Panc1 (cell line): ENCODE measurements at regions not wholly inside any gene's neighbourhood (a gene's known extent, or its start where the extent isn't known, plus 50 kb on each side); places are given as distances from the start of the nearest gene placed in this dataset.

Source experiments
- ATAC-seq: fragments of 200-7000 bp; cut with Tn5 transposase; 2 replicates; pipeline ENCODE4 v1.9.1; 2020; ENCODE audit warnings: mild to moderate bottlenecking, moderate library complexity
- BruUV-seq: library from RNA; stranded (reverse); fragments of 400-500 nt; replicated peaks from 2 replicates; lab custom pipeline; 2021; lab: Mats Ljungman, UMichigan
- CTCF ChIA-PET: fragments of 300-600 bp; sonication (Branson Sonifier 250); formaldehyde crosslinking; loops from one replicate; lab custom pipeline; 2022; ENCODE audit warnings: antibody characterized with exemption; lab: Charles Lee
- POLR2A ChIA-PET: fragments of 300-600 bp; sonication (Branson Sonifier 250); formaldehyde crosslinking; loops from one replicate; lab custom pipeline; 2022; ENCODE audit warnings: antibody characterized with exemption; lab: Charles Lee
- DNase-seq: peaks from one replicate; pipeline ENCODE4 v3.0.0-alpha.2; 2010; ENCODE audit warnings: low read depth, low spot score
- H3K27ac ChIP-seq: 2 replicates; pipeline ENCODE4 v1.5.1; 2011; ENCODE audit warnings: mild to moderate bottlenecking, low read length, inconsistent platforms
- H3K27me3 ChIP-seq: fragments of 200-500 bp; sonication (Bioruptor generic); 2 replicates; pipeline ENCODE4 v1.6.0; 2014; ENCODE audit warnings: low read length, inconsistent platforms; ENCODE audit not compliant: control insufficient read depth, insufficient read depth
- H3K36me3 ChIP-seq: fragments of 200-500 bp; sonication (Bioruptor generic); 2 replicates; pipeline ENCODE4 v1.5.1; 2014; ENCODE audit warnings: inconsistent platforms, mild to moderate bottlenecking, low read length, moderate library complexity; ENCODE audit not compliant: control insufficient read depth, insufficient read depth
- H3K4me1 ChIP-seq: 2 replicates; pipeline ENCODE4 v1.5.1; 2011; ENCODE audit warnings: inconsistent platforms, mild to moderate bottlenecking, low read length, moderate library complexity; ENCODE audit not compliant: control insufficient read depth, insufficient read depth
- H3K4me3 ChIP-seq, 2 experiments: 2 replicates each; pipeline ENCODE4 v1.5.1; 2011 to 2012; ENCODE audit warnings: low read depth in 2 of 2, low read length in 2 of 2, mild to moderate bottlenecking in 2 of 2, inconsistent platforms in 1 of 2, moderate library complexity in 1 of 2
- H3K9me3 ChIP-seq: fragments of 200-500 bp; sonication (Bioruptor generic); 2 replicates; pipeline ENCODE4 v1.5.1; 2014; ENCODE audit warnings: low read depth, mild to moderate bottlenecking, inconsistent platforms, low read length, moderate library complexity; ENCODE audit not compliant: control insufficient read depth, insufficient read depth
- CTCF ChIP-seq: fragments of 450-650 bp; IDR thresholded peaks from 2 replicates; pipeline ENCODE4 v1.5.1; 2017; ENCODE audit warnings: mild to moderate bottlenecking
- POLR2AphosphoS5 ChIP-seq: IDR thresholded peaks from 2 replicates; pipeline ENCODE4 v1.6.1; 2012; ENCODE audit warnings: mild to moderate bottlenecking, low read depth, low read length, moderate library complexity
- REST ChIP-seq, 2 experiments: IDR thresholded peaks; 2 replicates each; pipeline ENCODE4 v1.6.1; 2011 to 2012; ENCODE audit warnings: low read depth in 2 of 2, control low read depth in 1 of 2, low read length in 1 of 2, mild to moderate bottlenecking in 1 of 2, moderate library complexity in 1 of 2; ENCODE audit not compliant: insufficient read depth in 1 of 2
- SIN3A ChIP-seq: IDR thresholded peaks from 2 replicates; pipeline ENCODE4 v1.6.1; 2012; ENCODE audit warnings: low read depth, mild to moderate bottlenecking, low read length, moderate library complexity, borderline replicate concordance; ENCODE audit not compliant: insufficient read depth
- TCF7L2 ChIP-seq: IDR thresholded peaks from 2 replicates; pipeline ENCODE4 v1.6.1; 2011; ENCODE audit warnings: mild to moderate bottlenecking, low read depth, low read length, inconsistent platforms
- in situ Hi-C: cut with HindIII; loops from 2 replicates; pipeline ENCODE4 v1.10.0; 2016; ENCODE audit warnings: low sequenced_read_pairs, low pct_unique_long_range_greater_than_20kb
- intact Hi-C: fragments of 100-400 bp; cut with micrococcal nuclease; formaldehyde crosslinking; loops from one replicate; pipeline ENCODE4 v1.10.0; 2022; ENCODE audit not compliant: unreplicated experiment

DNA sequence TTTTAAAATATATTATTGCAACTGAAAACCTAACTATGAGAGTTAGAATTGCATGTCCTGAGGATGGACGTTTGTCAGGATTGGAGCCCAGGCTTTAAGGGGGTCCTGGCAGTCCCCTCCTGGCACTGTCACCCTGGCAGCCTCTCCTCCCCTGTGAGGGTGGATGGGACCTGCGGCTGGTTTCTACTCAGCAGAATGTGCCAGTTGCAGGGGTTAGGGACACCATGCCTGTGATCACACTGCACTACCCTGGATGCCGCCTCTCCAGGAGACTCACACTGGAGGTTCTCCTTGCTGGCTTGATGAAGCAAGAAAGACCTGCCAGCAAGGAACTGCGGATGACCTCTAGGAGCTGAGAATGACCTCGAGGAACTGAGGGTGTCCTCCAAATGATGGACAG is 356.7 kb upstream of the MYT1L start:
- in situ Hi-C loops: no loop called here
- DNase-seq (no peak), ATAC-seq (no peak)
- ChIA-PET CTCF (no interaction called here), POLR2A (no interaction called here)
- H3K27ac ChIP-seq: no peak overlapping the region
- H3K36me3 ChIP-seq: no peaks in the 10 kb centered on the region
- intact Hi-C loops: no loop called here
- peaks cover 19% of the 10 kb centered on the region for H3K27me3 ChIP-seq
- no peak overlapping the region for H3K4me3 ChIP-seq
- H3K9me3 ChIP-seq: no peaks in the 10 kb centered on the region
- TF ChIP-seq CTCF: no peak
- TF ChIP-seq REST (IDR thresholded peaks at IDR 0.05; ENCODE audit: insufficient read depth in 1 of 2, low read depth in 2 of 2, low read length in 1 of 2): no peak
- no peak for TF ChIP-seq POLR2AphosphoS5
- TF ChIP-seq TCF7L2: no peak
- TF ChIP-seq SIN3A: no peak
- BruUV-seq: no TSS peak
- no peaks in the 10 kb centered on the region for H3K4me1 ChIP-seq

DNA sequence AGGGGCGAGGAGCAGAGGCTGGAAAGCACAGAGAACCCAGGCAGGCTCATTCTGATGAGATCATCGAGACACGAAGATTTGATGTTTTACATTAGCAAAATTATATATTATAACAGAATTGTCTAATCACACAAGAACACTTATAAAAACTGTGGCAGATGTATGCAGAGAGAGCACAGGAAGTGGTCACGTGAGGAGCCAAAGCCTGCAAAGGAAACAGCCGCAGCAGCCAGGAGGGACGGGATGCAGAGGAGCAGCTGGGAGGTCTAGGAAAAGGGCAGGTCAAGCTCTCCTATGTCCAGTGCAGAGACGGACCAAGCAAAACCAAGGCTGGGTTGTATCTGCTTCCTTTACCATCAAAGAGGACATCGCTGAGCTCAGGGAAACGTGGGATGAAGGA is 355.1 kb upstream of the MYT1L start:
- Histone ChIP-seq H3K4me1 (no peaks in the 10 kb centered on the region), H3K27me3 (peaks cover 13% of the 10 kb centered on the region), H3K4me3 (no peak overlapping the region), H3K36me3 (no peaks in the 10 kb centered on the region), H3K27ac (no peak overlapping the region), H3K9me3 (no peaks in the 10 kb centered on the region)
- intact Hi-C loops (no loop called here), in situ Hi-C loops (no loop called here)
- ATAC-seq (no peak), DNase-seq (no peak)
- ChIA-PET CTCF (no interaction called here), POLR2A (no interaction called here)
- BruUV-seq: no TSS peak
- TF ChIP-seq CTCF (no peak), SIN3A (no peak), REST (IDR thresholded peaks at IDR 0.05; ENCODE audit: insufficient read depth in 1 of 2, low read depth in 2 of 2, low read length in 1 of 2) (no peak), TCF7L2 (no peak), POLR2AphosphoS5 (no peak)
